ENCODE measurements at regions not wholly inside any gene's neighbourhood (a gene's known extent, or its start where the extent isn't known, plus 50 kb on each side); places are given as distances from the start of the nearest gene placed in this dataset.
"Not testable (repeated sequence)": the region's sequence is repeated elsewhere in the genome, so short reads cannot be mapped to it uniquely, and the experiment has no call there.

- no peak for DNase-seq
Measured at GRCh38 chr1:90823686-90824085, 106.6 kb upstream of the BARHL2 start.

GRCh38 chr1:90821788-90822359 lies 104.8 kb upstream of the BARHL2 start:
- DNase-seq = no peak

- no peak for DNase-seq
Measured at GRCh38 chr1:90821152-90821787, 104.2 kb upstream of the BARHL2 start.

- no peak for DNase-seq
Measured at GRCh38 chr1:90820745-90821144, 103.6 kb upstream of the BARHL2 start.

- no peak for DNase-seq
Measured at GRCh38 chr1:90817399-90817798, 100.3 kb upstream of the BARHL2 start.

GRCh38 chr1:90812237-90812636 lies 95.1 kb upstream of the BARHL2 start:
- not testable (repeated sequence) for DNase-seq

- not testable (repeated sequence) for DNase-seq
Measured at GRCh38 chr1:90811444-90811950, 94.4 kb upstream of the BARHL2 start.

GRCh38 chr1:90810681-90811080 lies 93.6 kb upstream of the BARHL2 start:
- no peak for DNase-seq

GRCh38 chr1:90809996-90810395 lies 92.9 kb upstream of the BARHL2 start:
- DNase-seq = no peak

- DNase-seq = no peak
Measured at GRCh38 chr1:90809093-90809492, 92.0 kb upstream of the BARHL2 start.

GRCh38 chr1:90807329-90807728 lies 90.2 kb upstream of the BARHL2 start:
- no peak for DNase-seq

- no peak for DNase-seq
Measured at GRCh38 chr1:90802622-90803021, 85.5 kb upstream of the BARHL2 start.

GRCh38 chr1:90800012-90800717 lies 83.1 kb upstream of the BARHL2 start:
- DNase-seq = no peak

GRCh38 chr1:90799326-90799725 lies 82.2 kb upstream of the BARHL2 start:
- no peak for DNase-seq

GRCh38 chr1:90798883-90799282 lies 81.8 kb upstream of the BARHL2 start:
- DNase-seq = no peak

- no peak for DNase-seq
Measured at GRCh38 chr1:90798344-90798743, 81.2 kb upstream of the BARHL2 start.

- no peak for DNase-seq
Measured at GRCh38 chr1:90795431-90795830, 78.3 kb upstream of the BARHL2 start.

- DNase-seq = no peak
Measured at GRCh38 chr1:90786709-90787108, 69.6 kb upstream of the BARHL2 start.

- DNase-seq = no peak
Measured at GRCh38 chr1:90784186-90784847, 67.2 kb upstream of the BARHL2 start.

GRCh38 chr1:90783181-90783580 lies 66.1 kb upstream of the BARHL2 start:
- no peak for DNase-seq

- no peak for DNase-seq
Measured at GRCh38 chr1:90782046-90782445, 64.9 kb upstream of the BARHL2 start.

GRCh38 chr1:90781534-90781933 lies 64.4 kb upstream of the BARHL2 start:
- no peak for DNase-seq

GRCh38 chr1:90780981-90781380 lies 63.9 kb upstream of the BARHL2 start:
- no peak for DNase-seq

- no peak for DNase-seq
Measured at GRCh38 chr1:90779573-90779972, 62.5 kb upstream of the BARHL2 start.
